Mucosa of stomach (tissue), 1 donor: ENCODE measurements at regions not wholly inside any gene's neighbourhood (a gene's known extent, or its start where the extent isn't known, plus 50 kb on each side); places are given as distances from the start of the nearest gene placed in this dataset.
"Not testable (repeated sequence)": the region's sequence is repeated elsewhere in the genome, so short reads cannot be mapped to it uniquely, and the experiment has no call there.

Experiments
- H3K27me3 ChIP-seq: one replicate; pipeline ENCODE4 v1.7.0; 2013; ENCODE audit warnings: mild to moderate bottlenecking, low read length; ENCODE audit not compliant: control insufficient read depth, insufficient read depth
- H3K36me3 ChIP-seq: one replicate; pipeline ENCODE4 v1.7.0; 2013; ENCODE audit warnings: low read length; ENCODE audit not compliant: control insufficient read depth, insufficient read depth
- H3K4me1 ChIP-seq: one replicate; pipeline ENCODE4 v1.7.0; 2013; ENCODE audit warnings: mild to moderate bottlenecking, low read length; ENCODE audit not compliant: control insufficient read depth, insufficient read depth
- H3K4me3 ChIP-seq: one replicate; pipeline ENCODE4 v1.7.0; 2013; ENCODE audit warnings: low read length
- H3K9ac ChIP-seq: one replicate; pipeline ENCODE4 v1.7.0; 2013; ENCODE audit warnings: mild to moderate bottlenecking, low read length, moderate library complexity
- H3K9me3 ChIP-seq: one replicate; pipeline ENCODE4 v1.7.0; 2013; ENCODE audit warnings: mild to moderate bottlenecking, low read length, moderate library complexity; ENCODE audit not compliant: control insufficient read depth
- donor health status: Pancreatic carcinoma.

DNA sequence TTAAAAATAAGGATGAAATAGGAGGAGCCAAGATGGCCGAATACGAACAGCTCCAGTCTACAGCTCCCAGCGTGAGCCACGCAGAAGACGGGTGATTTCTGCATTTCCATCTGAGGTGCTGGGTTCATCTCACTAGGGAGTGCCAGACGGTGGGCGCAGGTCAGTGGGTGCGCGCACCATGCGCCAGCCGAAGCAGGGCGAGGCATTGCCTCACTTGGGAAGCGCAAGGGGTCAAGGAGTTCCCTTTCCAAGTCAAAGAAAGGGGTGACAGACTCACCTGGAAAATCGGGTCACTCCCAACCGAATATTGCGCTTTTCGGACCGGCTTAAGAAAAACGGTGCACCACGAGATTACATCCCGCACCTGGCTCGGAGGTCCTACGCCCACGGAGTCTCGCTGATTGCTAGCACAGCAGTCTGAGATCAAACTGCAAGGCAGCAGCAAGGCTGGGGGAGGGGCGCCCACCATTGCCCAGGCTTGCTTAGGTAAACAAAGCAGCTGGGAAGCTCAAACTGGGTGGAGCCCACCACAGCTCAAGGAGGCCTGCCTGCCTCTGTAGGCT lies 323.2 kb upstream of the PIK3C3 start:
- not testable (repeated sequence) for H3K9me3 ChIP-seq, H3K27me3 ChIP-seq, H3K9ac ChIP-seq, H3K4me1 ChIP-seq, H3K4me3 ChIP-seq, H3K36me3 ChIP-seq

GRCh38 chr18:41630232-41630886 lies 324.7 kb upstream of the PIK3C3 start:
- no peak overlapping the region for H3K4me3 ChIP-seq
- H3K4me1 ChIP-seq = no peaks in the 10 kb centered on the region
- H3K27me3 ChIP-seq = no peaks in the 10 kb centered on the region
- no peaks in the 10 kb centered on the region for H3K36me3 ChIP-seq
- no peak overlapping the region for H3K9ac ChIP-seq
- no peaks in the 10 kb centered on the region for H3K9me3 ChIP-seq

DNA sequence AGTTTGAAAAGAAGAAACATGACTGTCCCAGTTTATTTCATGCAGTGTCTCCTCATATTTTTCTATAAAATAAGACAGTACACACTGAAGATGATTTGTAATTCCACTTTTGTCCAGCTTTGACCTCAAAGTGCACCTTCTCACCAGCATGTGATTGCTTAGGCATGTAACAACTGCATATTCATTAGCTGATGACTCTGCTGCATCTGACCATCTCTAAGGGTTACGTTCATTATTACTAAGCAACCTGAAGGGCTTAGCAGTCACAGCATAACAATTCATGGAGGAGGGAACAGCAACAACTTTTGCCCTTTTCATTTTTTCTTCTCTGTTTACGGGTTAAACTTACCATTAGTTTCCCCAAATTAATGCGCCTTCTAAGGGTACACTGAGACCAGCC lies 330.6 kb upstream of the PIK3C3 start:
- Histone ChIP-seq H3K4me1 (no peaks in the 10 kb centered on the region), H3K36me3 (no peaks in the 10 kb centered on the region), H3K4me3 (no peak overlapping the region), H3K9me3 (no peaks in the 10 kb centered on the region), H3K27me3 (no peaks in the 10 kb centered on the region), H3K9ac (no peak overlapping the region)

DNA sequence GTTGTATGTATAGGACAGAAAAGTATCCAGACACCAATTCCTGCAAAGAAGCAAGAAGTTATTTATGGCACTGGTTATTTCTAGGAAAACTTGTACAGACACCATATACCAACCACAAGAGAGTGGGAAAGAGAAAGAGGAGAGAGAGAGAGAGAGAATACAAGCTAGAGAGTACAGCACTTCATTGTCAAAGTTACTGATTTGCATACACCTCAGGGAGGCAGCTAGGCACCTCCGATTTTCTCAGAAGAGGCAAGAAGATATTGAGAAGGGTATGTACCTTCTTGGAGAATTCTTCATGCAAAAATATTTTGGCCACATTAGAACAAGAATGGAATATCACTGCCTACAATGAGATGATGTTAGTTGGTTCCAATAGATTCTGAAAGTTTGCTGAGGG lies 333.9 kb upstream of the PIK3C3 start:
- Histone ChIP-seq H3K9ac (no peak overlapping the region), H3K4me3 (no peak overlapping the region), H3K4me1 (no peaks in the 10 kb centered on the region), H3K27me3 (no peaks in the 10 kb centered on the region), H3K9me3 (no peaks in the 10 kb centered on the region), H3K36me3 (no peaks in the 10 kb centered on the region)

DNA sequence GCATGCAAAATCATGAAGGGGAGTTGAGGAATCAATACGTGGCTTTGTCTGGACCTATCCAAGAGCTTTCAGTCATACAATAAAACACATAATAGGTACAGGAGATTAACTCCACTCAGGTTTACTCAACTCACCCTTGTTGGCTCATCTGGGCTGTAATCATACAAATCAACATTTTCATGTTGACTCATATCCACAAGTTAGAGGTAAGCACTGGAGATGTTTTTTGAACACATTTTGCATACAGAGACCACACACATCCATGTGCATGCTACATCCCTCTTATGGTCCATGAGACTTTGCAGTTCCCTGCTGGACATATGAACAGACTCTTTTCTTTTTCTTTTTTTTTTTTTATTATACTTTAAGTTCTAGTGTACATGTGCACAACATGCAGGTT lies 336.9 kb upstream of the PIK3C3 start:
- Histone ChIP-seq H3K4me3 (no peak overlapping the region), H3K4me1 (no peaks in the 10 kb centered on the region), H3K27me3 (no peaks in the 10 kb centered on the region), H3K9ac (no peak overlapping the region), H3K36me3 (no peaks in the 10 kb centered on the region), H3K9me3 (no peaks in the 10 kb centered on the region)

GRCh38 chr18:41617647-41618046 lies 337.4 kb upstream of the PIK3C3 start:
- no peaks in the 10 kb centered on the region for H3K4me1 ChIP-seq
- H3K36me3 ChIP-seq = no peaks in the 10 kb centered on the region
- no peaks in the 10 kb centered on the region for H3K27me3 ChIP-seq
- no peak overlapping the region for H3K9ac ChIP-seq
- no peak overlapping the region for H3K4me3 ChIP-seq
- H3K9me3 ChIP-seq = no peaks in the 10 kb centered on the region

- Histone ChIP-seq H3K36me3 (no peaks in the 10 kb centered on the region), H3K4me3 (no peak overlapping the region), H3K4me1 (no peaks in the 10 kb centered on the region), H3K9ac (no peak overlapping the region), H3K27me3 (no peaks in the 10 kb centered on the region), H3K9me3 (no peaks in the 10 kb centered on the region)
Measured at GRCh38 chr18:41613003-41613609, 341.9 kb upstream of the PIK3C3 start.

GRCh38 chr18:41604964-41605363 lies 350.1 kb upstream of the PIK3C3 start:
- Histone ChIP-seq H3K27me3 (no peaks in the 10 kb centered on the region), H3K4me1 (no peaks in the 10 kb centered on the region), H3K4me3 (no peak overlapping the region), H3K9me3 (no peaks in the 10 kb centered on the region), H3K36me3 (no peaks in the 10 kb centered on the region), H3K9ac (no peak overlapping the region)

DNA sequence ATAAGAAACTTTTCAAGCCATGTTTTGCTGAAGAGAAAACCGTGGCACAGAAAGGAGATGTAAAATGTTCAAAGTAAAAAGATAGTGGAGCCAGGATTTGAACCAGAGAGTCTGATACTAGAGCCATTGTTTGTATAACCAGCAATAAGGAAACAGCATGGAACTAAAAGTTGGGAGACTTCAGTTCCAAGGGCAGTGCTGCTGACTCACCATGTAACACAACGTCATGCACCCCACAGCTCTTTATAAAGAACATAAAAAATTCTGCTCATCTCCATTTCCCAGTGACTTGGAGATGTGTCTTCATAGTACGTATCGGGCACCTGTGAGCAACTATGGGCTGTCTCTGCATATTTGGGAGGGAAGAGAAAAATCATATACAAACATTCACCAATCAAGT lies 353.0 kb upstream of the PIK3C3 start:
- Histone ChIP-seq H3K36me3 (no peaks in the 10 kb centered on the region), H3K4me3 (no peak overlapping the region), H3K27me3 (no peaks in the 10 kb centered on the region), H3K9me3 (no peaks in the 10 kb centered on the region), H3K4me1 (no peaks in the 10 kb centered on the region), H3K9ac (no peak overlapping the region)

DNA sequence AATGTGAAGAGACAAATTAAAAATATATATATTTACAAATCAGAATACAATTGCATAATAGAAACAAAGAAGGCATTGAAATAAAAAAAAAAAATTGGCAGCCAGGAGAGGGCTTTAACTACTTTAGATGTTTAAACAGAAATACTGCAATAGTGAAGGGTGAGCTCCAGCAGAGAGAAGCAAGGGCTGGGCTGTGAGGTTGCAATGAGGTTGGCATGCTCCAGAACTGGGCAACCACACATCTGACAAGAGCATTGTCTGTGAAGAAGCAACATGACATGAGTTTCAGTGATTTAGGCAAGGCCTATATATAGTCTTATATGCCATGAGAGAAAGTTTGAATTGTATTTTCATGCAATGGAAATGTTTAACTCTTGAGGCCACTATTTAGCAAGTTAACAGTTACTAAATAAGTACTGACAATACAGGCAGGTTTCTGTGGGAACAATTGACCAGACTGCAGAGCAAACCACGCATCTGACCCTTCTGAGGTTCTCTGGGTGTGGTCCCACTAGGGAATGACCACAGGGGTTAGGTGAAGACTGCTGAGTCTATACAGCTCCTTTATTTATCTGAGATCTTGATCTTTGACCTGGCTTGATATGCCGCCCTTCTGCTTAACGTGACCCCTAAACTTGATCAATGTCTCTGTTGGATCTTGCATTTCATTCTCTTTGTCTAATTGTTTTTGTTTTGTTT lies 354.2 kb upstream of the PIK3C3 start:
- no peak overlapping the region for H3K4me3 ChIP-seq
- no peaks in the 10 kb centered on the region for H3K9me3 ChIP-seq
- no peaks in the 10 kb centered on the region for H3K36me3 ChIP-seq
- no peak overlapping the region for H3K9ac ChIP-seq
- H3K4me1 ChIP-seq = no peaks in the 10 kb centered on the region
- no peaks in the 10 kb centered on the region for H3K27me3 ChIP-seq

GRCh38 chr18:41599466-41599865 lies 355.6 kb upstream of the PIK3C3 start:
- Histone ChIP-seq H3K4me1 (no peaks in the 10 kb centered on the region), H3K9me3 (no peaks in the 10 kb centered on the region), H3K4me3 (no peak overlapping the region), H3K36me3 (no peaks in the 10 kb centered on the region), H3K9ac (no peak overlapping the region), H3K27me3 (no peaks in the 10 kb centered on the region)

DNA sequence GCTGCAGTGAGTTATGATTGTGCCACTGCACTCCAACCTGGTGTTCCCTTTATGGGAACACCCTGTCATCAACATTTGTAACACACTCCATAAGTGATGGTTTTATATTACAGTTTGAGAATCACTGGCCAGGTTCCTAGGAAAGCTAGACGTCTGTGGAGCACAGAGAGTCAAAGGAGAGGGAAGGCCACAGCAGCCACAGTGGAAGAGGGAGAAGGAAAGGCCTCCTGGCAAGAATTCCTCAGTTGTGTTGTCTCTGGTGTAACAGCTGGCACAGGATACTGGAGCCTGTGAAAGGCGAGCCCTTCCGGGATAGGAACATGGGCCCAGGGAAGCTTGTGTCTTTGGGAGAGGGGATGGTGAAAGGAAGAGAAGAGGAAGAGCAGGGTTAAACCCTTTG lies 360.5 kb upstream of the PIK3C3 start:
- Histone ChIP-seq H3K4me3 (no peak overlapping the region), H3K4me1 (no peaks in the 10 kb centered on the region), H3K27me3 (no peaks in the 10 kb centered on the region), H3K9ac (no peak overlapping the region), H3K9me3 (no peaks in the 10 kb centered on the region), H3K36me3 (no peaks in the 10 kb centered on the region)
